NOMO-1 treated with DMSO at 0.1 percent for 48 hours (cell line): ENCODE measurements at regions not wholly inside any gene's neighbourhood (a gene's known extent, or its start where the extent isn't known, plus 50 kb on each side); places are given as distances from the start of the nearest gene placed in this dataset.
A peak's percentile ranks its signal among the peaks of the same experiment; 100 is the strongest.

ENCODE experiments used
- DNase-seq: peaks from one replicate; lab custom pipeline; 2025; ENCODE audit not compliant: unreplicated experiment; lab: John Stamatoyannopoulos, UW

DNA sequence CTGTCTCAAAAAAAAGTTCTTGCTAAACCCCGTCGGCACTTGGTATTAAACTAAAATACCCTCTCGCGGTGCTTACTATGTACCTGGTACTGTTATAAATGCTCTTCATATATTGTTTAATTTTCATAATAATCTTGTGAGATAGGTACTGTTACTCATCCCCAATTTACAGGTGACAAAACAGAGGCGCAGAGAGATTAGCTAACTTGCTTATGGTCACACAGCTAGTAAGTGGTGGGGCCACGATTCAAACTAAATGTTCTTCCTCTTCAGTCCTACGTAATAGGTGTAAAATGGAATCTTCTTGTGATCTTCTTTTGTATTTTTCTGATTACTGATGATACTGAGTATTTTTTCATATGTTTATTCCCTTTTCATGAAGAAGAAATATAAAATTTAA is 51.3 kb downstream of the TET3 start:
- DNase-seq = no peak

DNA sequence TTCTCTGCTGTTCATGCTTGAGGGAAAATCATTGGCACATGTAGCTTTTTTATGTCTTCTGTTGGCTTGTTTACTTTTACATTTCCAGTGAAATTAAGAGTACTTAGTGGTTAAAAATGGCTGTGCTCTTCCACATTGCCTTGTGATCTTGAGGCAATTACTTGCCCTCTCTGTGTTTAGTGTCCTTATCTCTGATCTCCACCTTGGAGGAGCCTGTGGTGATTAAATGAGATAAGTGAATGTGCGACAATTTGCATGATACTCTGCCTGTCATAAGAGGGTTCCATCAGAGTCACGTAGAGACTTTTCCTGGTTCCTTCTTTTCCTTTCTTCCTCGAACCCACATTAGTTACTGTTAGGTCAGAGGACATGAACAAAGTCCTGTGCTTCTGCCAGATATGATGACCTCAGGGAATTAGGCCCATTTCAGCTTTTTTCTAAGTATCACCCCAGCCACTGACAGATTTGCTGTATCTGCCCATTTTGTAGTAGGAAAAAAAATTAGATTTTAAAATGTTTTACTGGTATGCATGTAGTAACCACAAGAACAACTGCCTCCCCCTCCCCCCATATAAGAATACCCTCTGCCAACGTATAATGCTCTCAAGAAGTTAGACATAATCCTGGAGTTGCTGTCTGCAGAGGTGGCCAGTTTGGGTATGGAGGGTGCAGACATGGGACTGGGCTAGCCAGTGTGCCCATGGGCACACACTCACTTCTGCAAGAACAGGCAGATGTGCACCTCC is 51.9 kb downstream of the TET3 start:
- no peak for DNase-seq

DNA sequence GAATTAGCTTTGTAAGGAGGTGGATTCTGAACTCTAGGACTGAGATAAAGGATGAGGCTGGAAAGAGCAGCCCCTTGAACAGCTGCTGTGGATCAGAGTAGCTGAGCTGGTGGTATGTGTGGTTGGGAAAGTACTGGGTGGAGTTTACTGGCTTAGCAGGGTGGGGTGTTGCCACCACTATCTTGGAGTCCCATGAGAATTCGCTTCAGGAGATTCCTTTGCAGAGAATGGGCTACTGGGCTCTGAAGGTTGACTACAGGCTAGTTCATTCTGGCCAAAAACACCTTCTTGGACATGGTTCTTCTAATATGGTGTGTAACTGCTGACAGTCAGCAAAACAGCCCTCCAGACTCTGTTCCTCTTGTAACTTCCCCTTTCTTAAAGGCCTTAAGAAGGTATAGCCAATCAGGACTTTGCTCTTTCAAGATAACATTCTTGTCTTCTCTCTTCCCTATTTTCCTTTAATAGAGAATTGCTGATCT is 52.7 kb downstream of the TET3 start:
- peak; percentile 96 for DNase-seq

DNA sequence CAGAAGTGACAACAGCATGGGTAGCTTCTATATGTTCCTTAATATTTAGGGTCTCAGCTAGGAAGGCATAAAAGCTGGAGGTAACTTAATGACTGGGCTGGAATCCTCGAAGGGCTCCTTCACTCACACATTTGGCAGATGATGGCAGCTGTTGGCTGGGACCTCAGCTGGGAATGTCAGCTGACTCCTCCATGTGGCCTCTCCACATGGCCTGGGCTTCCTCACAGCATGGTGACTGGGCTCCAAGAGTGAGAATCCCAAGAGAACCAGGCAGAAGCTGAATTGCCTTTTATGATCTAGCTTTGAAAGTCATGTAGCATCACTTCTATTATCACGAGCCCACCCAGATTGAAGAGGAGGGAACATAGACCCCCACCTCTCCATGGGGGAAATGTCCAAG is 54.9 kb downstream of the TET3 start:
- DNase-seq = no peak

DNA sequence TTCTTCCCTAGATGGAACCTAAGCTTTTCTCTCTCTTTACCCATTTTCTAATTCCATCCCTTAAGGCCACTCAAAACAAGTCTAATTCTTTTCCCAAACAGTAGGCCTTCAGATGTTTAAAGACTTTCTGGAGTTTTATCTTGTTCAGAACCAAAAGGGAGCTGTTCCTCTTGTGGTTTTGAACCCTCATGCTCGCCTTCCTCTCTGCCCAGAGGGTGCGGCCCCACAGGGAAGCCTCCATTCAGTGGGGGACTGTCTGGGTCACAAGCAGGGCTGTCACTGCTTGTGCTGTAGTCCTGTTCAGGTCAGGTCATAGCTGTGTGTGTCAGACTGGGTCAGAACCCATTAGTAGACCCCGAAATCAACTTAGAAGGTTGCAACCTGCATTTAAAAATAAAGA is 56.5 kb downstream of the TET3 start:
- peak; percentile 43 for DNase-seq

DNA sequence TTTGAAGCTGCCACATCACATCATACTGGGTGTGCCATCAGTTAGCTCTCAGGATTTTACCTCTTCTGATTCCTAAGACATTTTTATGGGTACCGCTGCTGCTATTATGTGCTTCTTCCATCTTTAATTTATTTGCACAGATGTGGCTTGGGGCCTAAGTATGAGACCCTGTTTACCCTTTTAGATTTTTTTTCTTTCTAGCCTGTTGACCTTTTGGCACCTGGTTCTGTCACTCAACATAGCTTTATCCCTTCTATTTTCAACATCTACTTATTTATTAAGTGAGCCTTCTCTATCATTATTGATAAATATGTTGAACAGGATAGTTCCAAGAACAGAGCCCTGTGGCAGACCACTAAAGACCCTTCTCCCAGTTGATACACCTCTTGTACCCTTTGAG is 57.0 kb downstream of the TET3 start:
- DNase-seq = no peak

DNA sequence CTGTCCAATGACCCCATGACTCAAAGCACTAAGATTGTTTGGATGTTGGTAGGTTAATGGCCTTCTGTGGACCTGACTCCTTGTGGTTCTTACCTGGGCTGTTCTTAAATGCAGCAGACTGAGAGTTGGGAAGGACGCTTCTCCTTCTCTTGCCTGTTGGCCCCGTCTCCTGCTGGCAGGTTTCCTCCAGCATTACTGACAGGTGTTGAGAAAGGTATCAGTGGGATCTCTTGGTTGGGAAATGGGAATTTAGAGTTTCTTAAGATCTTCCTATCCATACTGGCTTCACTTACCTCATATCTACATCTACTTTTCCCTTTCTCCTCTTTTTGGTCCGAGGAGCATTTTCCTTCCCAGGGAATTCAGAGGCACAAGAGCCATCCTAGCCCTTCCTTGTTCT is 57.9 kb downstream of the TET3 start:
- no peak for DNase-seq

DNA sequence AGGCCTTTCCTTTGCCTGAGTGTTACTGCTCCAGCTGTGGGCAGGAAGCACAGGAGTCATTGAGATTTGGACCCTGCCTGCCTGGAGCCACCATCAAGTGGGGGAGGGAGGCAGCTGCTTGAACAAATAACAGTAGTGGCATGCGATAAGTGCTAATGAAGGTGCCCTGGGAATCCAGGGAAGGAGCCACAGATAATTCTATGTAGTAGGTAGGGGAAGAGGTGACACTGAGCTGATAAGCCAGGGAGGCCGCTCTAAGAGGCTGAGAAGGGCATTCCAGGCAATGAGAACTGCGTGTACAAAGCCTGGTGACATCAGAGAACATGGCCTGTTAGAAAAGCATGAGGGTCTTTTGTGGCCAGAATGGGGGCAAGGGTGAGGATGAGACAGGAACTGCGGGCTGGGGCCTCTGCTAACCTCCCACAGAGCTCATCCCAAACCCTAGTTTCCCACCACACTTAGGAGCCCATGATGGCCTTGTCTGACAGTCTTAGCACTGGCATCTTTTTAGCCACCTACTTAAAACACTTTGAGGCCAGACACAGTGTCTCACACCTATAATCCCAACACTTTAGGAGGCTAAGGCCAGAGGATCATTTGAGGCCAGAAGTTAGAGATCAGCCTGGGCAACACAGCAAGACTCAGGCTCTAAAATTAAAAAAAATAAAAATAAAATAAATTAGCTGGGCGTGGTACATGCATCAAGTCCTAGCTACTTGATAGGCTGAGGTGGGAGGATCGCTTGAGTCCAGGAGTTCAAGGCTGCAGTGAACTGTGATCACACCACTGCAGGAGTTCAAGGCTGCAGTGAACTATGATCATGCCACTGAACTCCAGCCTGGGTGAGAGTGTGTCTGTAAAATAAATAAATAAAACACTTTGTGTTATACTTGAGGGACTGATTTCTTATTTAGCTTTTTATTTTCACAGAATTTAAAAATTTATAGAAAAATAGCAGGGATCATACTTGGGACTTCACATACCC is 58.9 kb downstream of the TET3 start:
- DNase-seq = no peak

DNA sequence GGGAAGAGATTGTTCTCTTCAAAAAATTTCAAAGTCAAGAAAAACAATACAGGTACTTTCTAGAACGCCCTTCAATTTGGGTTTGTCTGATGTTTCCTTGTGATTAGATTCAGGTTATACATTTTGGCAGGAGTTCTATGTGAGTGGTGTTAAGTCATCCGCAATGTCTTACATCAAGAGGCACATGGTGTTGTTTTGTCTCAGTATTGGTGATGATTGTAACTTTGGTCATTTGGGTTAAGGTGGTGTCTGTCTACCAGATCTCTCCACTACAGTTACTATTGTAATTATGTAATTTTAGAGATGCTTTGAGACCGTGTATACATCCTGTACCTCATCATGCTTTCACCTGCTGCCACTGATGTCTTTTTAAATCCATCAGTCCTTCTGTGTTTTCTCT is 60.3 kb downstream of the TET3 start:
- no peak for DNase-seq

DNA sequence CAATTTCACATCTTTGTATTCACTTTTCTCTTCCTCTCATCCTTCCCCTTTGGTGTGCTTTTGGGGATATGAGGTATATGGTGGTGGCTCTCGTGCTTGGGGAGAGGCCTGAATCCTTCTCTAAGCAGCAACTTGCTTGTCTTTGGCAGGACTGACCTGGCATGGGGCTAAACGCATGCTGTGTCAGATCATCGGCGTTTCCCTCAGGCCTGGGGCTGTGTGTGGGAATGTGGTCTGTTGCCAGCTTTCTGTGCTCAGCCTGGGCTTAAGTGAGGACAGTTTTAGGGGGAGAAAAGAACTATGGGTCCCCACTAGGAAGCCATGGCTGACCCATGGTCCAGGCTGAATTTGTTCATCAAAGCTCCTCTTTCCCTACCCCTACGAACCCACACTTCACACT is 60.7 kb downstream of the TET3 start:
- no peak for DNase-seq

DNA sequence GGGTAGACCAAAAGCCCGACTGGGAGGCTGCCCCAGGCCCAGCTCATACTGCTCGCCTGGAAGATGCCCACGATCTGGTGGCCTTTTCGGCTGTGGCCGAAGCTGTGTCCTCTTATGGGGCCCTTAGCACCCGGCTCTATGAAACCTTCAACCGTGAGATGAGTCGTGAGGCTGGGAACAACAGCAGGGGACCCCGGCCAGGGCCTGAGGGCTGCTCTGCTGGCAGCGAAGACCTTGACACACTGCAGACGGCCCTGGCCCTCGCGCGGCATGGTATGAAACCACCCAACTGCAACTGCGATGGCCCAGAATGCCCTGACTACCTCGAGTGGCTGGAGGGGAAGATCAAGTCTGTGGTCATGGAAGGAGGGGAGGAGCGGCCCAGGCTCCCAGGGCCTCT is 61.7 kb downstream of the TET3 start:
- DNase-seq = no peak

DNA sequence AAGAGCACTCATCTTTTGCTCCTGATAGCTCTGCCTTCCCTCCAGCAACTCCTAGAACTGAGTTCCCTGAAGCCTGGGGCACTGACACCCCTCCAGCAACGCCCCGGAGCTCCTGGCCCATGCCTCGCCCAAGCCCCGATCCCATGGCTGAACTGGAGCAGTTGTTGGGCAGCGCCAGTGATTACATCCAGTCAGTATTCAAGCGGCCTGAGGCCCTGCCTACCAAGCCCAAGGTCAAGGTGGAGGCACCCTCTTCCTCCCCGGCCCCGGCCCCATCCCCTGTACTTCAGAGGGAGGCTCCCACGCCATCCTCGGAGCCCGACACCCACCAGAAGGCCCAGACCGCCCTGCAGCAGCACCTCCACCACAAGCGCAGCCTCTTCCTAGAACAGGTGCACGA is 62.4 kb downstream of the TET3 start:
- DNase-seq = no peak

DNA sequence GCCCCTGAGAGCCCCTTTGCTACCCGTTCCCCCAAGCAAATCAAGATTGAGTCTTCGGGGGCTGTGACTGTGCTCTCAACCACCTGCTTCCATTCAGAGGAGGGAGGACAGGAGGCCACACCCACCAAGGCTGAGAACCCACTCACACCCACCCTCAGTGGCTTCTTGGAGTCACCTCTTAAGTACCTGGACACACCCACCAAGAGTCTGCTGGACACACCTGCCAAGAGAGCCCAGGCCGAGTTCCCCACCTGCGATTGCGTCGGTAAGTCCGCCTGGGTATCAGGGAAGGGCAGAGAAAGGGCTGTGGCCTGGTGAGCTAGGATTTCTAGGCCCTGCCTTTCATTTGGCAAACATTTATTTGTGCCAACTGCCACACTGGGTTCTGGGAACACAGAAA is 63.4 kb downstream of the TET3 start:
- no peak for DNase-seq

DNA sequence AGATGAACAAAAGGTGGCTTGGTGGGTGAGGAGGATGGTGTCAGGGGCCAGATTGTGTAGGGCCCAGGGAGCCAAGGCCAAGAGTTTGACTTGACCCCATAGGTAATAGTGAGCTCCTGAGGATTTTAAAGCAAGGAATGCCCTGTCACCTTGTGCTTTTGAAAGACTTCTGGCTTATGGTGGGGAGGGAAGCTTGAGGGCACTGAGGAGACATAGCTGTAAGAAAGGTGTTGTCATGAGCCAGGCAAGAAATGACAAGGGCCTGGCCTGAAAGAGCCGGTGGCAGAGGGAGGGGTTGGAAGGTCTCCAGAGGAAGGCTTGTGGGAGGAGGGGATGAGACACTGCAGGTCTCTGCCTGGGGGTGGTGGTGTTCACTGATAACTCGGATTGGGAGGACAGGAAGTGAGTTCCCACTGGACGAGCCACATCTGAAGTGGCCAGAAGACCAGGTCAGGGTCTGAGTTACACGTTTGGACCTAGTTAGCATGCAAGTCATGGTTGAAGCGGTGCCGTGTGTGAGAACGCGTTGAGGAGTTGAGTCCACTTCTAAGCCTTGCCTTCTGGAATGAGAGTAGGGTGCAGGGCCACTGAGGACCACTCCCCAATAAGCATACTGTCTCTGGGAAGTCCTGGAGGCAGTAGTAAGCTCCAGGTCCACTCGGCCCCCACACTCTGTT is 64.3 kb downstream of the TET3 start:
- DNase-seq = no peak

DNA sequence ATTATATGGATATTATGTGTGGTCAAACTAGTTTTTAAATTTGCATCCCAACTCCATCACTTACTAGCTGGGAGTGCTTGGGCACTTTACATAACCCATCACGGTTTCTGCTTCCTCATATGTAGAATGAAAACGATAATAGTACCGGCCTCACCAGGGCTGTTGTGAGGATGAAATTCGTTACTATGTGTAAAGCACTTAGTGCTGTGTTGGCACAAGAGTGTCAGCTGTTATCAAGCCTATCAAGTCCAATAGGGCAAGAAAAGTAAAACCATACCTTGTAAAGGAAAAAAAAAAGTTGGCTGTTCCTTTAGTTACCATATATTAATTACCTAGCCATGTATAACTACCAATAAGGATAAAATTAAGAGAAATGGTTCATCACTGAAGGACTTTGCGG is 65.4 kb downstream of the TET3 start:
- DNase-seq = no peak

DNA sequence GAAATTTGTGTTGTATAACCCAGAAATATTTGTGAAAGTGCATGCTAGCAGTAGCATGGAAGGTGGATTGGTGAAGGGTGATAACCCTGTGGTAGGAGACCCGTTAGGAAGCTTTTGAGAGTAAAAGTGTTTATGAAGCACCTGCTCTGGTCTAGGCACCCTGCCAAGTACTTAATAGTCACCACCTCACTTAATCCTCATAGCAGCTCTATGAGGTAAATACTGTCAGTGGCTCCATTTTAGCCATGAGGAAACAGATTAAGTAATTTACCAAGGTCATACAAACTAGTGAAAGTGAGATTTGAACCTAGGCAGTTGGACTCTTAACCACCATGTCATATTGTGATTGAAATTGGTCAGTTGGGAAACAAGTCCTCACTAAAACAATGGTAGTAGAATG is 66.8 kb downstream of the TET3 start:
- DNase-seq = no peak

DNA sequence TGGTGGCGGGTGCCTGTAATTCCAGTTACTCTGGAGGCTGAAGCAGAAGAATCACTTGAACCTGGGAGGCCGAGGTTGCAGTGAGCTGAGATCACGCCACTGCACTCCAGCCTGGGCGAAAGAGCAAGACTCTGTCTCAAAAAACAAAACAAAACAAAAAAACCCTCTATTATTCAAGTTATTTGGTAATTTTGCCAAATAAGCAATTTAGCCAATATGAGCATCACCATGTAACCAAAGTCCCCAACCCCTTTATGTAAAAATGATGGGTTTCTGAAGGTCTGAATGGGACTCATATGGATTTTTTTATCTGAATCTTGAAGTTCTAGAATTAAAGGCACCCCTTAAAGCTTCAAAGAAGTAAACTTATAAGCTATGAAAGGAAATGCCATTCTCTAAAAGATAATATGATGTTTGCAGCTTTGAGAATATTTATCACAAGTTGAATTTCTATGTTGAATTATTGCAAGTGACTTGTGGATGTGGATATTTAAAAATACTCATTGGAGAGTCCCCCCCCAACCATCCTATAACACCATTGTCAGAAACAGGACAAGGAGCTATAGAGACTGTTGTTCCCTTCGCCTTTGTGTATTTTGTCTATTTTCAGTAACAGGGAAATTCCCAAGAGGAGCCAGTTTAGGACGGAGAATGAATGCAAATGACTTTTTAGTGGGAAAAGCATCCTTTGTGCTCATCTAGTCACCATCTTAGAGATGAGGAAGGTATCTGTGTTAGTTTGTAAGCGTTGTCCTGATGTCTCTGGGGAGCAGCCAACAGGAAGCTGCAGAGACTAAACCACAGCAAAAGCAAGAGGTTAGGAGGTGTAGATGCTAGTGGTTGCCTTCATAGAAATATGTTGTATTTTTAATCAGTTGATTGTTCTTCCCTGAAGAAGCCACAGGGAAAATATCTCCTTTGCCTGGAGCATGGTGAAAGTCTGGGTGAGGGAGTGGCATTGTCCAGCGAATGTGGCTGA is 68.3 kb downstream of the TET3 start:
- DNase-seq = no peak

DNA sequence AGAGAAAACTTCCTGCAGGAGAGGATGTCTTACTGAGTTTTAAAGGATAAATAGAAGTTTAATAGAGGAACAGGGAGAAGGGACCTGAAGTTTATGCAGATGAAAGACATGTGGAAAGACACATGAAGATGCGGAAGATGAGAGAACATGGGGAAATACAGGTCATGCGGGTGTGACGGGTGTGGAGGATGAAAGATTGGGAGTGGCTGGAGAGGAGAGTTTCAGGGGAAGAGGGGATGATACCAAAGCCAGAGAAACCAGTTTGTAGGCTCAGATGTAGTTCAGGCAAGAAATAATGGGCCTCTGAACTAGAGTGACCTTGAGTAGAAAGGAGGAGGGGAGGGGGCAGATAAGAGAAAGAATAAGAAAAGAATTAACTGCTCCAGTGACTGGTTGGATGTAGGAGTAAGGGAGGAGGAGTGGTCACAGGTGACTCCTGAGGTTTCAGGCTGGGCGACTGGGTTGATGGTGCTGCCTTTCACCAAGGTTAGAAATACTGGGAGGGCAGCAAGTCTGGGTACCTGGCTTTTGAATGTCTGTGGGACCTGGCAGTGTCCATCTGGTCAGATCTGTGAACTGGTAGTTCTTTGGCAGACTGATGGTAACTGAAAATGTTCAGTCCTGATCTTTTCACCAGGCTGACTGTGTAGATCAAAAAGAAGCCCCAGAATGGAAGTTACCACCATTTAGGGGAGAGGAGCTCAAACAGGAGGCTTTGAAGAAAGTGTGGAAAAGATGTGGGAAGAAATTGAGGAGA is 69.4 kb downstream of the TET3 start:
- DNase-seq = no peak

DNA sequence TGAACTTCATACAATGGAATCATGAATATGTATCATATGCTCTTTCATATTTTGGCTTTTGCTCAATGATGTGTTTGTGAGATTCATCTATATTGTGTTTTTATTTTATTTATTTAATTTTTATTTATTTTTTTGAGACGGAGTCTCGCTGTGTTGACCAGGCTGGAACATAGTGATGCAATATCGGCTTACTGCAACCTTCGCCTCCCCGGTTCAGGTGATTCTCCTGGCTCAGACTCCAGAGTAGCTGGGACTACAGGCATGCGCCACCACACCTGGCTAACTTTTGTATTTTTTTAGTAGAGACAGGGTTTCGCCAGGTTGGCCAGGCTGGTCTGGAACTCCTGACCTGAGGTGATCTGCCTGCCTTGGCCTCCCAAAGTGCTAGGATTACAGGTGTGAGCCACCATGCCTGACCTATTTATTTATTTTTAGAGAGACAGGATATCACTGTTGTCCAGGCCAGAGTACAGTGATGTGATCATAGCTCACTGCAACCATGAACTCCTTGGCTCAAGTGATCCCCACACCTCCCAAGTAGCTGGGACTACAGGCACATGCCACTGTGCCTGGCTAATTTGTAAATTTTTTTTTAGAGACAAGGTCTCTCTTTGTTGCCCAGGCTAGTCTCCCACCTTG is 74.5 kb downstream of the TET3 start:
- no peak for DNase-seq
